Esophagus muscularis mucosa (tissue), 4 donors: ENCODE measurements at regions not wholly inside any gene's neighbourhood (a gene's known extent, or its start where the extent isn't known, plus 50 kb on each side); places are given as distances from the start of the nearest gene placed in this dataset.

Source experiments
- DNase-seq: peaks from one replicate; pipeline ENCODE4 v3.0.0-alpha.2; 2017; ENCODE audit errors: extremely low spot score
- H3K27ac ChIP-seq, 4 donors: fragments of 200-600 bp; sonication (generic); replicated peaks in 1 of 4; 1 replicate in 3 of 4; 2 replicates in 1 of 4; pipeline ENCODE4 v1.5.1; 2016 to 2019; ENCODE audit warnings: mild to moderate bottlenecking in 1 of 4
- H3K27me3 ChIP-seq, 4 donors: fragments of 200-600 bp; sonication (generic); one replicate each; pipeline versions ENCODE4 v1.5.1 to v1.6.0; 2016 to 2019
- H3K36me3 ChIP-seq, 4 donors: fragments of 200-600 bp; sonication (generic); one replicate each; pipeline ENCODE4 v1.5.1; 2016 to 2019
- H3K4me1 ChIP-seq, 4 donors: fragments of 200-600 bp; sonication (generic); one replicate each; pipeline ENCODE4 v1.5.1; 2016 to 2019
- H3K4me3 ChIP-seq, 4 donors: fragments of 200-600 bp; sonication (generic); 1 replicate in 2 of 4; 2 replicates in 2 of 4; pipeline ENCODE4 v1.5.1; 2016 to 2019; ENCODE audit warnings: mild to moderate bottlenecking in 4 of 4, moderate library complexity in 1 of 4
- H3K9me3 ChIP-seq, 4 donors: fragments of 200-600 bp; sonication (generic); 1 replicate in 3 of 4; 2 replicates in 1 of 4; pipeline ENCODE4 v1.5.1; 2016 to 2019
- EP300 ChIP-seq: sonication (generic); formaldehyde crosslinking; IDR thresholded peaks from one replicate; pipeline ENCODE4 v1.6.1; 2017; ENCODE audit warnings: antibody characterized with exemption
- POLR2A ChIP-seq: fragments of 450-650 bp; IDR thresholded peaks from one replicate; pipeline ENCODE4 v1.6.1; 2017; ENCODE audit warnings: antibody characterized with exemption, moderate library complexity, mild to moderate bottlenecking, low read depth
- POLR2AphosphoS5 ChIP-seq, 2 donors: sonication (generic); formaldehyde crosslinking; IDR thresholded peaks; one replicate each; pipeline ENCODE4 v1.6.1; 2017; ENCODE audit warnings: antibody characterized with exemption in 2 of 2
- WGBS: methylation state at CpG from one replicate; pipeline ENCODE4 v1.1.5; 2018; 5-methylcytosine and 5-hydroxymethylcytosine counted together
- intact Hi-C: fragments of 100-400 bp; cut with DNase I; formaldehyde crosslinking; loops from one replicate; pipeline ENCODE4 v1.15.1; 2023
- TF ChIP-seq, protein P1 (sequence below), 3 experiments: fragments of 200-600 bp in 2 of 3; fragments of 450-650 bp in 1 of 3; sonication (generic) in 2 of 3; IDR thresholded peaks; one replicate each; pipeline ENCODE4 v1.5.1; 2017 to 2019; ENCODE audit warnings: antibody characterized with exemption in 3 of 3, mild to moderate bottlenecking in 2 of 3, moderate library complexity in 1 of 3

DNA sequence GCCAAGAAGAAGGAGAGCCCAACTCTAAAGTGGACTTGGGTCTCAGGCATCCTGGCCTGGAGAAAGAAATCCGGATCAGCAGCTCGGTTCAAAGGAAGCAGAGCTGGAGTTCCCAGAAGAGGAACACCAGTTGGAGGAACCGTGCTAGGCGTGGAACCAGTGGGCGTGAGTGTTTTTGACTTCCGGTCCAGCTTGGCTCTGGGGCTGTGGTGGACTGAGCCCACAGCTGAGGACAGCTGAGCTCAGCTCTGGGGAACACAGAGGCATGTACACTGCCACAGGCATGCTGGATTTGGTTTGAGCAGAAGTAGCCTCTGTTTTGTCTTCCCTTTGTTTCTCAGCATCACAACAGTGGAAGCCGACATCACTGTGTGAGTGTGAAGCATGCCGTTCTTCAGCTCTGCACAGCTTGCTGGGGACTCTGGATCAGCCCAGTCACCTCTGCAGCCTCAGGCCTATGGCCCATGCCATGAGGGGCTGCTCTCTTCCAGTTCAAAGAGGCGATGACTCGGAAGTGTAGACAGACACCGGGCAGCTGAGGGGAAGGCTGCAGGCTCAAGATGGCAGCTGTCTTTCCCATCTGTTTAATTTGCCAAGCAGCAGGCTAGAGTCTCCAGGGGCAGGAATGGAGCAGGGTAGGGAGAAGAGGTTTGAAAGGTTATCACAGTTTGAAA is 185.8 kb upstream of the UBE3A start:
- H3K36me3 ChIP-seq: no peaks in the 10 kb centered on the region
- 65% methylated on average over 9 of the region's 11 CpGs for WGBS
- no peak for DNase-seq
- no peaks in the 10 kb centered on the region for H3K27me3 ChIP-seq
- peaks cover 0 to 8% (median 0%) of the 10 kb centered on the region in 4 donors for H3K9me3 ChIP-seq
- H3K27ac ChIP-seq: no peak overlapping the region
- no peak overlapping the region for H3K4me3 ChIP-seq
- intact Hi-C loops: no loop called here
- H3K4me1 ChIP-seq: no peaks in the 10 kb centered on the region
- no peak for TF ChIP-seq POLR2A
- no peak for TF ChIP-seq POLR2AphosphoS5 (IDR thresholded peaks at IDR 0.05)
- TF ChIP-seq, protein P1, sequence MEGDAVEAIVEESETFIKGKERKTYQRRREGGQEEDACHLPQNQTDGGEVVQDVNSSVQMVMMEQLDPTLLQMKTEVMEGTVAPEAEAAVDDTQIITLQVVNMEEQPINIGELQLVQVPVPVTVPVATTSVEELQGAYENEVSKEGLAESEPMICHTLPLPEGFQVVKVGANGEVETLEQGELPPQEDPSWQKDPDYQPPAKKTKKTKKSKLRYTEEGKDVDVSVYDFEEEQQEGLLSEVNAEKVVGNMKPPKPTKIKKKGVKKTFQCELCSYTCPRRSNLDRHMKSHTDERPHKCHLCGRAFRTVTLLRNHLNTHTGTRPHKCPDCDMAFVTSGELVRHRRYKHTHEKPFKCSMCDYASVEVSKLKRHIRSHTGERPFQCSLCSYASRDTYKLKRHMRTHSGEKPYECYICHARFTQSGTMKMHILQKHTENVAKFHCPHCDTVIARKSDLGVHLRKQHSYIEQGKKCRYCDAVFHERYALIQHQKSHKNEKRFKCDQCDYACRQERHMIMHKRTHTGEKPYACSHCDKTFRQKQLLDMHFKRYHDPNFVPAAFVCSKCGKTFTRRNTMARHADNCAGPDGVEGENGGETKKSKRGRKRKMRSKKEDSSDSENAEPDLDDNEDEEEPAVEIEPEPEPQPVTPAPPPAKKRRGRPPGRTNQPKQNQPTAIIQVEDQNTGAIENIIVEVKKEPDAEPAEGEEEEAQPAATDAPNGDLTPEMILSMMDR (IDR thresholded peaks at IDR 0.05): no peak
- no peak for TF ChIP-seq EP300

DNA sequence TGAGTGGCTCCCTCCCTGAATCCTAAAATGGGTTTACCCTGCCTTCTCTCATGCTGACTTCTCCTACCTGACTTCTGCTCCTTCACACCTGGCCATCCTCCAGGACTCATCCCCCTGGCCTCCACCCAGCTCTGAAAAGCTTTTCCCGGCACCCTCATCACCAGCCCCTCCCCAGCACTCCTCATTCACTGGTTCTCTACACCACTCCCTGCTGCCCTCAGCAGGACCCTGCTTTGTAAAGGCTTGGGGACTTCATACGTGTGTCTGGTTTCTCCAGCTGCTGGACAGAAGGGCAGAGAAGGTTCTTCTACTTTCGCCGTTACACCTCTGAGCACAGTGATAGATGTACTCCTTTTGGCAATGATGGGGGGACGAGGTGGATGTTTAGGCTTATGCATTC is 184.9 kb upstream of the UBE3A start:
- H3K4me3 ChIP-seq: no peak overlapping the region
- intact Hi-C loops: no loop called here
- H3K36me3 ChIP-seq: no peaks in the 10 kb centered on the region
- H3K9me3 ChIP-seq: peaks cover 0 to under 1% (median 0%) of the 10 kb centered on the region in 4 donors
- no peaks in the 10 kb centered on the region for H3K4me1 ChIP-seq
- no peak overlapping the region for H3K27ac ChIP-seq
- no peaks in the 10 kb centered on the region for H3K27me3 ChIP-seq
- TF ChIP-seq POLR2AphosphoS5 (IDR thresholded peaks at IDR 0.05) (no peak), POLR2A (no peak), EP300 (no peak)
- TF ChIP-seq, protein P1 (IDR thresholded peaks at IDR 0.05): no peak
- DNase-seq: no peak
- WGBS: 71% methylated on average over 5 of the region's 5 CpGs

DNA sequence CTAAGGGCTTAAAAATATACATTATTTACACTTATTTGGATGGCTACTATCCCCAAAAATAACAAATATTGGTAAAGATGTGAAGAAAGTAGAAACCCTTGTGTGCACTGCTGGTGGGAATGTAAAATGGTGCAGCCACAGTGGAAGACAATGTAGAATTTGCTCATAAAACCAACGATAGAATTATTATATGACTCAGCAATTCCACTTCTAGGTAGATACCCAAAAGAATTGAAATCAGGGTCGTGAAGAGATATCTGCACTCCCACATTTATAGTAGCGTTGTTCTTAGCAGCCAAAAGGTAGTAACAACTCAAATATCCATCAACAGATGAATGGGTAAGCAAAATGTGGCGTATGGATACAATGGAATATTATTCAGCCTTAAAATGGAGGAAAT is 181.6 kb upstream of the UBE3A start:
- H3K27ac ChIP-seq: no peak overlapping the region
- H3K36me3 ChIP-seq: no peaks in the 10 kb centered on the region
- H3K27me3 ChIP-seq: no peaks in the 10 kb centered on the region
- 82% methylated on average over 4 of the region's 4 CpGs for WGBS
- H3K4me1 ChIP-seq: no peaks in the 10 kb centered on the region
- H3K4me3 ChIP-seq: no peak overlapping the region
- no peak for DNase-seq
- no peaks in the 10 kb centered on the region for H3K9me3 ChIP-seq
- no peak for TF ChIP-seq POLR2AphosphoS5 (IDR thresholded peaks at IDR 0.05)
- TF ChIP-seq EP300: no peak
- TF ChIP-seq, protein P1 (IDR thresholded peaks at IDR 0.05): no peak
- no peak for TF ChIP-seq POLR2A
- intact Hi-C loops: no loop called here

DNA sequence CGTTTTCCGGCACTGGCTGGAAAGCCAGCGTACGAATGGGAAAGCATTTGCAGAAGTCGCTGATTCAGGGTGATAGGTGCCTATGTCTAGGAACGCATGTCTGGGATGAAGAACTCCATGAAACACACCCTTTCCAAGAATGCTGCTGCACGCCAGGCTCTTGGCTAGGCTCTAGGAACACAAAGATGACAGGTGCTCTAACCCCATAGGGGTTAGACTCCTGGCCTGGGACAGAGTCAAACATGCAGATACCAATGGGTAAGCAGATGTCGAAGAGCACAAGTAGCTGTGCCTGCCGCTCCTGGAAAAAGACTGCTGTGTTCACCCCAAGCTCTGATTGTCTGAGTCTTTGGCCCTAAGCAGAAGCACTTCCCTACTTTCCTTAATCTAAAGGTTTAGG is 180.9 kb upstream of the UBE3A start:
- H3K9me3 ChIP-seq: no peaks in the 10 kb centered on the region
- DNase-seq: no peak
- H3K4me3 ChIP-seq: no peak overlapping the region
- H3K27ac ChIP-seq: no peak overlapping the region
- no peaks in the 10 kb centered on the region for H3K36me3 ChIP-seq
- intact Hi-C loops: no loop called here
- H3K4me1 ChIP-seq: no peaks in the 10 kb centered on the region
- whole genome bisulfite sequencing: 84% methylated on average over 9 of the region's 9 CpGs
- no peaks in the 10 kb centered on the region for H3K27me3 ChIP-seq
- no peak for TF ChIP-seq POLR2A

DNA sequence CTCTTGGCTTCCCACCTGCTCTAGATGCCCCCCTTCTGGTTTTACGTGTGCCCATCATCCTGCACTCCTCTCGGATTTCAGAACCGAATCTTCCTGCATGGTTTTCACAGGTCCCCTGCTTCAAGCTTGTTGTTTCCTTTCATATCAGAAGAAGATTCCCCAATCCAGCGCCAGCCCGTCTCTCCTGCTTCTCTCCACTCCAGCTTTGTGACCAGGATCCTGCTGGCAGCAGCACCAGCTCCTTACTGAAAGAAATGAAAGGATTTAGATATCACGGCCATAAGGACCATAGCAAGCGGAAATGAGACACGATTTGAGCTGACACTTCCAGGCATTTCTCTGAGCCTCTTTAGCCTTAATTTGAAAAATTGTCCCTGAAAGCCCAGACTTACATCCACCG is 180.3 kb upstream of the UBE3A start:
- no peak for TF ChIP-seq POLR2A
- TF ChIP-seq, protein P1 (IDR thresholded peaks at IDR 0.05): no peak
- TF ChIP-seq EP300: no peak
- TF ChIP-seq POLR2AphosphoS5 (IDR thresholded peaks at IDR 0.05): no peak
- Histone ChIP-seq H3K36me3 (no peaks in the 10 kb centered on the region), H3K27me3 (no peaks in the 10 kb centered on the region), H3K9me3 (no peaks in the 10 kb centered on the region), H3K27ac (no peak overlapping the region), H3K4me1 (no peaks in the 10 kb centered on the region), H3K4me3 (no peak overlapping the region)
- 86% methylated on average over 9 of the region's 9 CpGs for WGBS
- intact Hi-C loops: no loop called here
- DNase-seq: peak; percentile 82
